Esophagus muscularis mucosa (tissue), 4 donors: ENCODE measurements at regions not wholly inside any gene's neighbourhood (a gene's known extent, or its start where the extent isn't known, plus 50 kb on each side); places are given as distances from the start of the nearest gene placed in this dataset.

Experiments
- DNase-seq: peaks from one replicate; pipeline ENCODE4 v3.0.0-alpha.2; 2017; ENCODE audit errors: extremely low spot score
- H3K27ac ChIP-seq, 4 donors: fragments of 200-600 bp; sonication (generic); replicated peaks in 1 of 4; 1 replicate in 3 of 4; 2 replicates in 1 of 4; pipeline ENCODE4 v1.5.1; 2016 to 2019; ENCODE audit warnings: mild to moderate bottlenecking in 1 of 4
- H3K27me3 ChIP-seq, 4 donors: fragments of 200-600 bp; sonication (generic); one replicate each; pipeline versions ENCODE4 v1.5.1 to v1.6.0; 2016 to 2019
- H3K36me3 ChIP-seq, 4 donors: fragments of 200-600 bp; sonication (generic); one replicate each; pipeline ENCODE4 v1.5.1; 2016 to 2019
- H3K4me1 ChIP-seq, 4 donors: fragments of 200-600 bp; sonication (generic); one replicate each; pipeline ENCODE4 v1.5.1; 2016 to 2019
- H3K4me3 ChIP-seq, 4 donors: fragments of 200-600 bp; sonication (generic); 1 replicate in 2 of 4; 2 replicates in 2 of 4; pipeline ENCODE4 v1.5.1; 2016 to 2019; ENCODE audit warnings: mild to moderate bottlenecking in 4 of 4, moderate library complexity in 1 of 4
- H3K9me3 ChIP-seq, 4 donors: fragments of 200-600 bp; sonication (generic); 1 replicate in 3 of 4; 2 replicates in 1 of 4; pipeline ENCODE4 v1.5.1; 2016 to 2019
- CTCF ChIP-seq, 3 experiments: fragments of 200-600 bp in 2 of 3; fragments of 450-650 bp in 1 of 3; sonication (generic) in 2 of 3; IDR thresholded peaks; one replicate each; pipeline ENCODE4 v1.5.1; 2017 to 2019; ENCODE audit warnings: antibody characterized with exemption in 3 of 3, mild to moderate bottlenecking in 2 of 3, moderate library complexity in 1 of 3
- EP300 ChIP-seq: sonication (generic); formaldehyde crosslinking; IDR thresholded peaks from one replicate; pipeline ENCODE4 v1.6.1; 2017; ENCODE audit warnings: antibody characterized with exemption
- POLR2A ChIP-seq: fragments of 450-650 bp; IDR thresholded peaks from one replicate; pipeline ENCODE4 v1.6.1; 2017; ENCODE audit warnings: antibody characterized with exemption, moderate library complexity, mild to moderate bottlenecking, low read depth
- POLR2AphosphoS5 ChIP-seq, 2 donors: sonication (generic); formaldehyde crosslinking; IDR thresholded peaks; one replicate each; pipeline ENCODE4 v1.6.1; 2017; ENCODE audit warnings: antibody characterized with exemption in 2 of 2
- WGBS: methylation state at CpG from one replicate; pipeline ENCODE4 v1.1.5; 2018; 5-methylcytosine and 5-hydroxymethylcytosine counted together
- intact Hi-C: fragments of 100-400 bp; cut with DNase I; formaldehyde crosslinking; loops from one replicate; pipeline ENCODE4 v1.15.1; 2023

GRCh38 chr4:133997436-133997835, 204.2 kb downstream of the PABPC4L start:
- H3K4me1 ChIP-seq = no peaks in the 10 kb centered on the region
- H3K27me3 ChIP-seq = no peaks in the 10 kb centered on the region
- 50% methylated on average over 1 of the region's 1 CpG for WGBS
- H3K27ac ChIP-seq = no peak overlapping the region
- H3K36me3 ChIP-seq = no peaks in the 10 kb centered on the region
- no peak for TF ChIP-seq POLR2AphosphoS5 (IDR thresholded peaks at IDR 0.05)
- no peak for TF ChIP-seq EP300
- TF ChIP-seq POLR2A = no peak
- TF ChIP-seq CTCF (IDR thresholded peaks at IDR 0.05) = no peak
- DNase-seq = no peak
- no peak overlapping the region for H3K4me3 ChIP-seq
- no peaks in the 10 kb centered on the region for H3K9me3 ChIP-seq
- intact Hi-C loops = no loop called here

- TF ChIP-seq CTCF (IDR thresholded peaks at IDR 0.05) (no peak), EP300 (no peak), POLR2AphosphoS5 (IDR thresholded peaks at IDR 0.05) (no peak), POLR2A (no peak)
Measured at GRCh38 chr4:133996431-133997121, 205.0 kb downstream of the PABPC4L start.

GRCh38 chr4:133995243-133995960, 206.2 kb downstream of the PABPC4L start:
- no peaks in the 10 kb centered on the region for H3K27me3 ChIP-seq
- H3K9me3 ChIP-seq = no peaks in the 10 kb centered on the region
- H3K27ac ChIP-seq = no peak overlapping the region
- WGBS = 91% methylated on average over 2 of the region's 5 CpGs
- no peak for TF ChIP-seq POLR2AphosphoS5 (IDR thresholded peaks at IDR 0.05)
- no peak for TF ChIP-seq POLR2A
- intact Hi-C loops = no loop called here
- H3K4me3 ChIP-seq = no peak overlapping the region
- no peaks in the 10 kb centered on the region for H3K4me1 ChIP-seq
- DNase-seq = no peak
- no peaks in the 10 kb centered on the region for H3K36me3 ChIP-seq

More at GRCh38 chr4:133996431-133997121, 205.0 kb downstream of the PABPC4L start:
- no peak overlapping the region for H3K4me3 ChIP-seq
- H3K4me1 ChIP-seq = no peaks in the 10 kb centered on the region
- no peak overlapping the region for H3K27ac ChIP-seq
- H3K27me3 ChIP-seq = no peaks in the 10 kb centered on the region
- no peaks in the 10 kb centered on the region for H3K9me3 ChIP-seq
- WGBS = 94% methylated on average over 7 of the region's 7 CpGs
- H3K36me3 ChIP-seq = no peaks in the 10 kb centered on the region
- intact Hi-C loops = no loop called here
- no peak for DNase-seq

- no peaks in the 10 kb centered on the region for H3K27me3 ChIP-seq
- H3K9me3 ChIP-seq = no peaks in the 10 kb centered on the region
- WGBS = 24% methylated on average over 1 of the region's 1 CpG
- no peak for DNase-seq
- H3K36me3 ChIP-seq = no peaks in the 10 kb centered on the region
- TF ChIP-seq EP300 (no peak), POLR2A (no peak), CTCF (IDR thresholded peaks at IDR 0.05) (no peak), POLR2AphosphoS5 (IDR thresholded peaks at IDR 0.05) (no peak)
- intact Hi-C loops = no loop called here
- H3K27ac ChIP-seq = no peak overlapping the region
- no peaks in the 10 kb centered on the region for H3K4me1 ChIP-seq
- H3K4me3 ChIP-seq = no peak overlapping the region
Measured at GRCh38 chr4:133982533-133983224, 218.9 kb downstream of the PABPC4L start.

GRCh38 chr4:133981327-133981726, 220.3 kb downstream of the PABPC4L start:
- TF ChIP-seq POLR2AphosphoS5 (IDR thresholded peaks at IDR 0.05) (no peak), EP300 (no peak), CTCF (IDR thresholded peaks at IDR 0.05) (no peak)
- no peaks in the 10 kb centered on the region for H3K4me1 ChIP-seq
- no peaks in the 10 kb centered on the region for H3K27me3 ChIP-seq
- H3K9me3 ChIP-seq = no peaks in the 10 kb centered on the region
- H3K4me3 ChIP-seq = no peak overlapping the region
- DNase-seq = no peak
- WGBS = 84% methylated on average over 2 of the region's 2 CpGs
- H3K36me3 ChIP-seq = no peaks in the 10 kb centered on the region
- intact Hi-C loops = no loop called here
- H3K27ac ChIP-seq = no peak overlapping the region
